GM12878 (cell line): ENCODE measurements at regions not wholly inside any gene's neighbourhood (a gene's known extent, or its start where the extent isn't known, plus 50 kb on each side); places are given as distances from the start of the nearest gene placed in this dataset.

ENCODE experiments used
- ATAC-seq: fragments of 200-7000 bp; cut with Tn5 transposase; 3 replicates; pipeline ENCODE4 v1.9.1; 2020; ENCODE audit warnings: mild to moderate bottlenecking, moderate library complexity
- BruUV-seq: library from RNA; stranded (reverse); fragments of 400-500 nt; replicated peaks from 2 replicates; lab custom pipeline; 2021; lab: Mats Ljungman, UMichigan
- CTCF ChIA-PET: fragments of 300-600 bp; sonication (Branson Sonifier 250); formaldehyde crosslinking; extraction: SDS; loops from one replicate; lab custom pipeline; 2021; ENCODE audit warnings: inconsistent platforms; lab: Yijun Ruan, JAX
- POLR2A ChIA-PET: fragments of 350-600 bp; formaldehyde crosslinking; extraction: SDS; loops from one replicate; lab custom pipeline; 2021; ENCODE audit warnings: inconsistent platforms; lab: Charles Lee
- RAD21 ChIA-PET: fragments of 300-600 bp; sonication (Branson Sonifier 250); formaldehyde crosslinking; loops from one replicate; lab custom pipeline; 2023; ENCODE audit warnings: antibody characterized with exemption; ENCODE audit not compliant: unreplicated experiment; lab: Charles Lee
- SMC1A ChIA-PET: fragments of 300-600 bp; sonication (Branson Sonifier 250); formaldehyde crosslinking; loops from one replicate; lab custom pipeline; 2023; ENCODE audit not compliant: unreplicated experiment, uncharacterized antibody; lab: Charles Lee
- DNase-seq: peaks from one replicate; pipeline ENCODE4 v3.0.0-alpha.2; 2011; ENCODE audit warnings: low read depth, low spot score
- FAIRE-seq: peaks from 3 replicates; lab custom pipeline; 2011; peaks lifted over from hg19 to GRCh38; lab: Jason Lieb, UNC
- H2AFZ ChIP-seq: 2 replicates; pipeline ENCODE4 v1.6.0; 2011; ENCODE audit warnings: low read depth, low read length, control low read depth; ENCODE audit not compliant: control insufficient read depth
- H3K27ac ChIP-seq: 2 replicates; pipeline ENCODE4 v1.5.1; 2011; ENCODE audit warnings: control low read depth; ENCODE audit not compliant: control insufficient read depth, insufficient read depth
- H3K27me3 ChIP-seq, 2 experiments: replicated peaks in 1 of 2; 2 replicates each; pipeline versions ENCODE4 v1.6.0 to v1.6.1; 2011; ENCODE audit warnings: low read length in 1 of 2; ENCODE audit not compliant: control insufficient read depth in 2 of 2, insufficient read depth in 2 of 2
- H3K36me3 ChIP-seq, 2 experiments: 2 replicates each; pipeline ENCODE4 v1.5.1; 2011; ENCODE audit warnings: low read length in 1 of 2; ENCODE audit not compliant: control insufficient read depth in 2 of 2, insufficient read depth in 2 of 2
- H3K4me1 ChIP-seq: 2 replicates; pipeline ENCODE4 v1.6.1; 2011; ENCODE audit warnings: mild to moderate bottlenecking, low read length, moderate library complexity, mixed read lengths; ENCODE audit not compliant: control insufficient read depth, insufficient read depth
- H3K4me2 ChIP-seq: 2 replicates; pipeline ENCODE4 v1.6.0; 2011; ENCODE audit warnings: control low read depth; ENCODE audit not compliant: control insufficient read depth, insufficient read depth
- H3K4me3 ChIP-seq: fragments of 200-600 bp; sonication (generic); 2 replicates; pipeline ENCODE4 v1.5.1; 2016
- H3K79me2 ChIP-seq: 2 replicates; pipeline ENCODE4 v1.6.0; 2011; ENCODE audit warnings: low read length; ENCODE audit not compliant: control insufficient read depth, insufficient read depth
- H3K9ac ChIP-seq: 2 replicates; pipeline ENCODE4 v1.8.0; 2011; ENCODE audit warnings: low read length, control low read depth, mixed read lengths; ENCODE audit not compliant: control insufficient read depth, insufficient read depth
- H3K9me3 ChIP-seq: replicated peaks from 3 replicates; pipeline ENCODE4 v1.5.1; 2011; ENCODE audit warnings: mild to moderate bottlenecking, low read length; ENCODE audit not compliant: control insufficient read depth, insufficient read depth
- H4K20me1 ChIP-seq: 2 replicates; pipeline ENCODE4 v1.6.0; 2011; ENCODE audit not compliant: control insufficient read depth, insufficient read depth
- ASH2L ChIP-seq: fragments of 300-600, 200-600 bp; sonication (generic); IDR thresholded peaks from 2 replicates; pipeline ENCODE4 v1.6.1; 2017; ENCODE audit warnings: low read depth, mild to moderate bottlenecking, borderline replicate concordance
- BCL11A ChIP-seq: IDR thresholded peaks from 2 replicates; pipeline ENCODE4 v1.6.1; 2011; ENCODE audit warnings: low read depth, low read length
- ETV6 ChIP-seq, 2 experiments: fragments of 450-650 bp in 1 of 2; IDR thresholded peaks in 1 of 2; conservative IDR thresholded peaks in 1 of 2; 2 replicates each; pipeline ENCODE4 v1.6.1; 2014; ENCODE audit warnings: antibody characterized with exemption in 1 of 2, borderline replicate concordance in 1 of 2, low read depth in 1 of 2, mild to moderate bottlenecking in 1 of 2, moderate library complexity in 1 of 2
- MEF2B ChIP-seq: fragments of 450-650 bp; IDR thresholded peaks from 2 replicates; pipeline ENCODE4 v1.6.1; 2018; ENCODE audit warnings: mild to moderate bottlenecking, moderate library complexity; ENCODE audit not compliant: partially characterized antibody, poor library complexity, severe bottlenecking
- MYC ChIP-seq: IDR thresholded peaks from 2 replicates; pipeline ENCODE4 v1.6.1; 2011; ENCODE audit warnings: mild to moderate bottlenecking, low read length, moderate library complexity, inconsistent platforms; ENCODE audit not compliant: insufficient read depth, insufficient replicate concordance, insufficient read length, severe bottlenecking
- RUNX3 ChIP-seq: IDR thresholded peaks from 2 replicates; pipeline ENCODE4 v1.6.1; 2012; ENCODE audit warnings: low read length, inconsistent platforms
- SIN3A ChIP-seq: IDR thresholded peaks from 2 replicates; pipeline ENCODE4 v1.6.1; 2012; ENCODE audit warnings: low read depth, low read length, improper control_type of control experiment
- SMC3 ChIP-seq: IDR thresholded peaks from 2 replicates; pipeline ENCODE4 v1.6.1; 2011; ENCODE audit warnings: low read length, improper control_type of control experiment, borderline replicate concordance
- TAF1 ChIP-seq: IDR thresholded peaks from 2 replicates; pipeline ENCODE4 v1.6.1; 2011; ENCODE audit warnings: mild to moderate bottlenecking, low read depth, low read length, borderline replicate concordance
- WGBS: methylation state at CpG from one replicate; pipeline ENCODE4 v1.1.6; 2016; ENCODE audit warnings: low lambda C conversion rate; ENCODE audit not compliant: insufficient replicate concordance, insufficient coverage; ENCODE audit errors: missing lambda C conversion rate; 5-methylcytosine and 5-hydroxymethylcytosine counted together
- in situ Hi-C: fragments of 300-500 bp; cut with MboI; formaldehyde crosslinking; loops from 9 replicates; pipeline ENCODE4 v1.14.3; 2018; ENCODE audit warnings: mixed read lengths
- intact Hi-C: fragments of 100-400 bp; cut with micrococcal nuclease; formaldehyde crosslinking; loops from one replicate; pipeline ENCODE4 v1.14.2; 2022; ENCODE audit not compliant: unreplicated experiment
- TF ChIP-seq, protein P1 (sequence below): IDR thresholded peaks from 2 replicates; pipeline ENCODE4 v1.6.1; 2012; ENCODE audit warnings: low read depth, low read length, improper control_type of control experiment
- TF ChIP-seq, protein P2 (sequence below): IDR thresholded peaks from 2 replicates; pipeline ENCODE4 v1.6.1; 2011; ENCODE audit warnings: low read depth, mild to moderate bottlenecking, low read length, moderate library complexity, borderline replicate concordance; ENCODE audit errors: extremely low read depth
- TF ChIP-seq, protein P3 (sequence below): fragments of 150-350 bp; IDR thresholded peaks from 2 replicates; pipeline ENCODE4 v1.6.1; 2016; ENCODE audit warnings: low read depth, low read length
- TF ChIP-seq, protein P4 (sequence below): fragments of 450-650 bp; formaldehyde crosslinking; IDR thresholded peaks from 2 replicates; pipeline ENCODE4 v1.5.0; 2022; ENCODE audit warnings: mild to moderate bottlenecking, missing genetic modification characterization
- TF ChIP-seq, protein P5 (sequence below): fragments of 450-650 bp; IDR thresholded peaks from 2 replicates; pipeline ENCODE4 v1.6.1; 2018; ENCODE audit warnings: borderline replicate concordance, mild to moderate bottlenecking; ENCODE audit not compliant: partially characterized antibody

DNA sequence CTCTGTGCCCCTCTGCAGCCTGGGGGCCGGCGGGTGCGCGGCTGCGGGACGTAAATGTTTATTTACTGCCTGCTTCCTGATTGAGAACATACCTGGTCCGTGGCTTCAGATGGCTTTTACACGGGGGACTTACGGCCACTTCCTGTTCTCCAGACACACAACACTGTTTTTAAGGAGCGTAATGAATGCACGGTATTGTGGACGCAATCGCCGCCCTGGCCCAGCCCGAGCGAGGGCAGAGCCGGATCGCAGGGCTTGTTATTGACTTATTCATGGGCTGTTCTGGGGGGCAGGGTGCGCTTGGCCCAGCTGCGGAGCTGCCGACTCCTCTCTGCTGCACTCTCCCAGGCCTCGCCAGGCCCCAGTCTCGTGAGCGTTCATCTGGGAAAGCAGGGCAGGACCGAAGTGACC is 52.8 kb upstream of the ACTRT2 start:
- RAD21 ChIA-PET, result no interaction called here
- CTCF ChIA-PET, result no interaction called here
- H4K20me1 ChIP-seq, result no peaks in the 10 kb centered on the region
- FAIRE-seq (no peak), ATAC-seq (no peak), DNase-seq (no peak)
- H3K4me2 ChIP-seq, result no peak overlapping the region
- H3K4me3 ChIP-seq, result no peak overlapping the region
- H3K9me3 ChIP-seq, result no peaks in the 10 kb centered on the region; the same call in 2 of the 3 replicates
- SMC1A ChIA-PET, result no interaction called here
- no peaks in the 10 kb centered on the region for H3K27me3 ChIP-seq
- H3K36me3 ChIP-seq, result no peaks in the 10 kb centered on the region
- POLR2A ChIA-PET, result no interaction called here
- BruUV-seq, result no TSS peak
- no peak overlapping the region for H3K9ac ChIP-seq
- no peaks in the 10 kb centered on the region for H3K79me2 ChIP-seq
- WGBS, result 66% methylated on average over 25 of the region's 25 CpGs
- no peak overlapping the region for H3K27ac ChIP-seq
- no peak overlapping the region for H2AFZ ChIP-seq
- no peaks in the 10 kb centered on the region for H3K4me1 ChIP-seq
- intact Hi-C loops, result no loop called here
- in situ Hi-C loops, result no loop called here
- TF ChIP-seq MYC (no peak), MEF2B (no peak), BCL11A (no peak), SMC3 (no peak), RUNX3 (no peak), SIN3A (no peak), TAF1 (no peak), ETV6 (conservative IDR thresholded peaks at IDR 0.05 in 1 of 2, IDR thresholded peaks at IDR 0.05 in 1 of 2; ENCODE audit: borderline replicate concordance in 1 of 2, low read depth in 1 of 2) (no peak), ASH2L (no peak)
- TF ChIP-seq, protein P1, sequence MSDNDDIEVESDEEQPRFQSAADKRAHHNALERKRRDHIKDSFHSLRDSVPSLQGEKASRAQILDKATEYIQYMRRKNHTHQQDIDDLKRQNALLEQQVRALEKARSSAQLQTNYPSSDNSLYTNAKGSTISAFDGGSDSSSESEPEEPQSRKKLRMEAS, result no peak
- TF ChIP-seq, protein P2, sequence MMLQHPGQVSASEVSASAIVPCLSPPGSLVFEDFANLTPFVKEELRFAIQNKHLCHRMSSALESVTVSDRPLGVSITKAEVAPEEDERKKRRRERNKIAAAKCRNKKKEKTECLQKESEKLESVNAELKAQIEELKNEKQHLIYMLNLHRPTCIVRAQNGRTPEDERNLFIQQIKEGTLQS, result no peak
- TF ChIP-seq, protein P3, sequence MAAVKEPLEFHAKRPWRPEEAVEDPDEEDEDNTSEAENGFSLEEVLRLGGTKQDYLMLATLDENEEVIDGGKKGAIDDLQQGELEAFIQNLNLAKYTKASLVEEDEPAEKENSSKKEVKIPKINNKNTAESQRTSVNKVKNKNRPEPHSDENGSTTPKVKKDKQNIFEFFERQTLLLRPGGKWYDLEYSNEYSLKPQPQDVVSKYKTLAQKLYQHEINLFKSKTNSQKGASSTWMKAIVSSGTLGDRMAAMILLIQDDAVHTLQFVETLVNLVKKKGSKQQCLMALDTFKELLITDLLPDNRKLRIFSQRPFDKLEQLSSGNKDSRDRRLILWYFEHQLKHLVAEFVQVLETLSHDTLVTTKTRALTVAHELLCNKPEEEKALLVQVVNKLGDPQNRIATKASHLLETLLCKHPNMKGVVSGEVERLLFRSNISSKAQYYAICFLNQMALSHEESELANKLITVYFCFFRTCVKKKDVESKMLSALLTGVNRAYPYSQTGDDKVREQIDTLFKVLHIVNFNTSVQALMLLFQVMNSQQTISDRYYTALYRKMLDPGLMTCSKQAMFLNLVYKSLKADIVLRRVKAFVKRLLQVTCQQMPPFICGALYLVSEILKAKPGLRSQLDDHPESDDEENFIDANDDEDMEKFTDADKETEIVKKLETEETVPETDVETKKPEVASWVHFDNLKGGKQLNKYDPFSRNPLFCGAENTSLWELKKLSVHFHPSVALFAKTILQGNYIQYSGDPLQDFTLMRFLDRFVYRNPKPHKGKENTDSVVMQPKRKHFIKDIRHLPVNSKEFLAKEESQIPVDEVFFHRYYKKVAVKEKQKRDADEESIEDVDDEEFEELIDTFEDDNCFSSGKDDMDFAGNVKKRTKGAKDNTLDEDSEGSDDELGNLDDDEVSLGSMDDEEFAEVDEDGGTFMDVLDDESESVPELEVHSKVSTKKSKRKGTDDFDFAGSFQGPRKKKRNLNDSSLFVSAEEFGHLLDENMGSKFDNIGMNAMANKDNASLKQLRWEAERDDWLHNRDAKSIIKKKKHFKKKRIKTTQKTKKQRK, result no peak
- TF ChIP-seq, protein P4, sequence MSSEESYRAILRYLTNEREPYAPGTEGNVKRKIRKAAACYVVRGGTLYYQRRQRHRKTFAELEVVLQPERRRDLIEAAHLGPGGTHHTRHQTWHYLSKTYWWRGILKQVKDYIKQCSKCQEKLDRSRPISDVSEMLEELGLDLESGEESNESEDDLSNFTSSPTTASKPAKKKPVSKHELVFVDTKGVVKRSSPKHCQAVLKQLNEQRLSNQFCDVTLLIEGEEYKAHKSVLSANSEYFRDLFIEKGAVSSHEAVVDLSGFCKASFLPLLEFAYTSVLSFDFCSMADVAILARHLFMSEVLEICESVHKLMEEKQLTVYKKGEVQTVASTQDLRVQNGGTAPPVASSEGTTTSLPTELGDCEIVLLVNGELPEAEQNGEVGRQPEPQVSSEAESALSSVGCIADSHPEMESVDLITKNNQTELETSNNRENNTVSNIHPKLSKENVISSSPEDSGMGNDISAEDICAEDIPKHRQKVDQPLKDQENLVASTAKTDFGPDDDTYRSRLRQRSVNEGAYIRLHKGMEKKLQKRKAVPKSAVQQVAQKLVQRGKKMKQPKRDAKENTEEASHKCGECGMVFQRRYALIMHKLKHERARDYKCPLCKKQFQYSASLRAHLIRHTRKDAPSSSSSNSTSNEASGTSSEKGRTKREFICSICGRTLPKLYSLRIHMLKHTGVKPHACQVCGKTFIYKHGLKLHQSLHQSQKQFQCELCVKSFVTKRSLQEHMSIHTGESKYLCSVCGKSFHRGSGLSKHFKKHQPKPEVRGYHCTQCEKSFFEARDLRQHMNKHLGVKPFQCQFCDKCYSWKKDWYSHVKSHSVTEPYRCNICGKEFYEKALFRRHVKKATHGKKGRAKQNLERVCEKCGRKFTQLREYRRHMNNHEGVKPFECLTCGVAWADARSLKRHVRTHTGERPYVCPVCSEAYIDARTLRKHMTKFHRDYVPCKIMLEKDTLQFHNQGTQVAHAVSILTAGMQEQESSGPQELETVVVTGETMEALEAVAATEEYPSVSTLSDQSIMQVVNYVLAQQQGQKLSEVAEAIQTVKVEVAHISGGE (CRISPR knock-in tag), result no peak
- TF ChIP-seq, protein P5, sequence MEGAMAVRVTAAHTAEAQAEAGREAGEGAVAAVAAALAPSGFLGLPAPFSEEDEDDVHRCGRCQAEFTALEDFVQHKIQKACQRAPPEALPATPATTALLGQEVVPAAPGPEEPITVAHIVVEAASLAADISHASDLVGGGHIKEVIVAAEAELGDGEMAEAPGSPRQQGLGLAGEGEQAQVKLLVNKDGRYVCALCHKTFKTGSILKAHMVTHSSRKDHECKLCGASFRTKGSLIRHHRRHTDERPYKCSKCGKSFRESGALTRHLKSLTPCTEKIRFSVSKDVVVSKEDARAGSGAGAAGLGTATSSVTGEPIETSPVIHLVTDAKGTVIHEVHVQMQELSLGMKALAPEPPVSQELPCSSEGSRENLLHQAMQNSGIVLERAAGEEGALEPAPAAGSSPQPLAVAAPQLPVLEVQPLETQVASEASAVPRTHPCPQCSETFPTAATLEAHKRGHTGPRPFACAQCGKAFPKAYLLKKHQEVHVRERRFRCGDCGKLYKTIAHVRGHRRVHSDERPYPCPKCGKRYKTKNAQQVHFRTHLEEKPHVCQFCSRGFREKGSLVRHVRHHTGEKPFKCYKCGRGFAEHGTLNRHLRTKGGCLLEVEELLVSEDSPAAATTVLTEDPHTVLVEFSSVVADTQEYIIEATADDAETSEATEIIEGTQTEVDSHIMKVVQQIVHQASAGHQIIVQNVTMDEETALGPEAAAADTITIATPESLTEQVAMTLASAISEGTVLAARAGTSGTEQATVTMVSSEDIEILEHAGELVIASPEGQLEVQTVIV, result no peak
